NCI-H1694 (cell line): ENCODE measurements at regions not wholly inside any gene's neighbourhood (a gene's known extent, or its start where the extent isn't known, plus 50 kb on each side); places are given as distances from the start of the nearest gene placed in this dataset.

Experiments
- DNase-seq: peaks from one replicate; lab custom pipeline; 2025; lab: John Stamatoyannopoulos, UW

DNA sequence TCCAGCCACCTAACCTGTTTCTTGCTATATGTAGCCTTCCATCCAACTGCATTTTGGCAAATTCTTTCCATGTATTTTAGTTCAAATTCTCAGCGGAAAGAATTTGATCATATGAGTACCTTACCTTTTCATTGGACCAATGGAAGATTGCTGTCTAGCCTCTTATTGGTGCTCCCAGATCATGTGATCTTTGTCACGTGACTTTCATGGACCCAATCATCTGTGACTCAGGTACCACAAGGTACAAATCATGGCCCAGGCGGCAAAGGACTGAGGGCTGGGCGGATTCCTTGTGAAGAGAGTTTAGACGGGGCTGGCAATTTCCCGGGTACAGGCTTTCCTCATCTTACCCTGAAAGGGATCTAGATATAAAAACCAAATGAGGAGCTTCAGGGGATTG is 85.9 kb upstream of the TBX20 start:
- DNase-seq = no peak

DNA sequence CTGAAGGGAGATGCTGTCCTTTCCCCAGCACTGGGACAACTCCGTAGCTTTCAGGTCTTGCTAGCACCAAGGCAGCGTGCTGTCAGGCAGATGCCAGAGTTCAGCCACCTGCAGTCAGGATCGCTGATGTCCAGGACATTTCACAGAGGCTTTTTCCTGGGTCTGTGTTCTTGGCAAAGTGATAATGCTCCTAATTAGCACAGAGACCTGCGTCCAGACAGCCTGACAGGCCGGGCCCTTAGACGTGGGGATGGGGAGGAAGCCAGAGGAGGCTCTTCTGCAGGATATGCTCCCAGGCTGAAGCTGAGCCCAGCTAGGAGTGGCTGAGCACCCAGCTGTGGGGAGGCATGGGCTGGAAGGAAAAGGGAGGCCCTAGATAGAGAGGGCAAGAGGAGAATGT is 82.5 kb upstream of the TBX20 start:
- no peak for DNase-seq

DNA sequence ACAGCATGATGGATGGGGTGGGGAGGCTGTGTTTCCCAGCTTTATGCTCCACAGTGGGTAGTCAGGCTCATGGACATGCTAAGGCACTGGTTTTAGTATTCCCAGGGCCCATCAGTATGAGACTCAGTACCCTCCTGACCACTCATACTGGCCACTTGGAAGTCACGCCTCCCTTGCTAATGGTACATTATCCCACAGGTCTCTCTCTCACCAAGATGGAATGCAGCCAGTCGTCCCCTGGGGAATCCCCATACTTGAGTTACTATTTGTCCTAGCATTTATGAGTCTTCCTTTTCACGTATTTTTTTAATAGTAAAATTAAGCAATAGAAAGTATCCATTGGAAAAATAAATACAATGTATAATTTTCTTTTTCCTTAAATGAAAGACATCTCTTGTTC is 80.6 kb upstream of the TBX20 start:
- DNase-seq = no peak

DNA sequence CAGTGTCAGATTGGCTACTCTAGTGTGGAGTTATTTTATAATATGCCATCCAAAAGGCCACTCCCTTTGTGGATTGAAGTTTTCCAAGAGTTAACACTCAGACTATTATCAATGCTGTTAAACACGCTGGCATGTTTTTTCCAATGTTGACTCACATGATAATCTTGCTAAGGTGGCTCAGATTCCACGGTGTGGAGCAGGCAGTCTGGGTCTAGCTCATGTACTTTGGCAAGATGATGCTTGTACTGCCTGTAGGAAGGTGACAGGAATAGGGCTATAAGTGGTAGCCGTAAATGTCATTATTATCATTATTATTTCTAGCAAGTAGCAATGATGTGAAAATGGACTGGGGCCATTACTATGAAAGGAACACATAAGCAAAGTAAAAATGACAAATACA is 79.4 kb upstream of the TBX20 start:
- DNase-seq = no peak

DNA sequence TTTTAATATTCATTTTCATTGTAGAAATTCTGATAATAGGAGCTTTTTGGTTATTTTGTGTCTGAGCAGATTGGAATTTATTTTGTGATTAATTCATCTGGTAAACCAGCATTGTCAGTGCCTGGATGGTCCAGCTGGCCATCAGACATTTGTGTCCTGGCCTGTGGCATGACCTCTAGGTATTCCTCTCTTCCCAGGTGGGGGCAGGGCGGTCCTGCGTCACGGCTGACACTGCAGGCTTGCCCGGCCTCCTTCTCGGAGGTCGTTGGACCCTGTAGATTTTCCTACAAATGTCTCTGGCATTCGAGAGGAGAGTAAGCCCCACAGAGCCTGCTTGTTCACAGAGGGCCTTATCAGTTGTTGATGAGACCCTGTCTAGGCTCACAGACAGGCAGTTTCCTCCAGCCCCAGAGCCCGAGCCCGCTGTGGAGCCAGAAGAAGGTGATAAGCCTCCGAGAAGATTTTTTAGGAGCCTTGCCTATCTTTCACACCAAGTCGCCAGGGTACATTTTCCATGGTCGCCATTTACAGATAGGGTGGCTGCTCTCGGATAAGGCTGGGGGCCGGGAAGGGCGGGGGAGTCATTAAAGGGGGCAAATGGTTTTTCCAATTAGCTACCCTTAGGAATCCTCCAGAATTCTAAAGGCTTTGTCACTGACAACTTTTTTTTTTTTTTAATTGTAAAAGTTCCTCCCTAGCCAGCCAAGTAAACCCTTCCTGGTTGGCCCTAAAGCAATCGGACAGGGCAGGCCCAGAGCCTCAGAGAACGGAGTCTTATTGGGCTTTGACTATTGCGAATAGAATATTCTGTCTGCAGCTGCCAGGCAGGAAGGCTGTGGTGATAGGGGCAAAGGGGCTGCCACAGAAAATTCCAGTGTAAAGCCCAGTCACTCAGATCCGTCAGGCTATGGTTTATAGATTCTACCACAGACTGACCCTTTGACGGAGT is 78.1 kb upstream of the TBX20 start:
- DNase-seq = no peak

DNA sequence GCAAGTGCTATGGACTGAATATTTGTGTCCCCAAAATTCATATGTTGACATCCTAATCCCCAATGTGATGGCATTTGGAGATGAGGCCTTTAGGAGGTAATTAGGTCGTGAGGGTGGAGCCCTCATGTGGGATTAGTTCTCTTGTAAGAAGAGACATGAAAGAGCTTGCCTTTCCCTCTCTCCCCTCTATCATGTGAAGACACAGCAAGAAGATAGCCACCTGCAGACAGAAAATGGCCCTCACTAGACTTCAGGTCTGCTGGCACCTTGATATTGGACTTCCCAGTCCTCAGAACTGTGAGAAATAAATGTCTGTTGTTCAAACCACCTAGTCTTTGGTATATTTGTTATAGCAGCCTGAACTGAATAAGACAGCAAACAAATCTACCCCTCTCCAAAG is 75.1 kb upstream of the TBX20 start:
- no peak for DNase-seq

DNA sequence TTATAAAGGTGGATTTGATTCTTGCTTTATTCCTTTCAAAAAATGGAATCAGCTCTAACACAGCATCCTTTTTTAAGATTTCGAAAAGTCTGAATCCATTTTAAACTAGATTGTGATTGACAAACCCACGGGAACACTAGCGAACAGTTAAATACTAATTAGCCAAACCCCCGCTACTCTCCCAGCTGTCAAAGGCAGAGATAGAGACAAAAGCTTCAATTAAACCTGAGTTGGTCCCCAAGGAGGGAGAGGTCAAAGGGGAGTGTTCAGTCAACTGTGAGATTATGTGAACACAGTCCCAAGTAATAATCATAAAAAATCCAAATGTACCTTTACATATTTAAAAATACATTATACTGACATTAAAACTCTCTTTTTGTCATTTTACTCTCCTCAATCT is 65.7 kb upstream of the TBX20 start:
- no peak for DNase-seq

DNA sequence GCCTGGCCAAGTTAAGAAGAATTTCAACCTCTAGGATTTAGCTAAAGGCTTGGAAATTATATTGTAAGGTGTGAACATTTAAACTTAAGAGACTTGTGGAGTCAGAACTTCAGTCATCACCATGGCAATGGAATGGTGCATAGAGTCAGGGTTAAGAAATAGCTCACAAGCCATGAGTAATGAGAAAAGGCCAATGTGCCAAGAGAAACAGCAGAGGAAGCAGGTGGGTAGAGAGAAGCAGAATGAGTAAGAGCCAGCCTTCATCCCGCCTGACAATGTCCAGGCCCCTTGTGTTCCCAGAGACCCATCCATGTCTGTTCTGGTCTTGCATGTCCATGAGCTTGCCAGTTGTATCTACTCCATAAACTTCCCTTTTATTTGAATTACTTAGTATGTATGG is 62.6 kb upstream of the TBX20 start:
- no peak for DNase-seq

DNA sequence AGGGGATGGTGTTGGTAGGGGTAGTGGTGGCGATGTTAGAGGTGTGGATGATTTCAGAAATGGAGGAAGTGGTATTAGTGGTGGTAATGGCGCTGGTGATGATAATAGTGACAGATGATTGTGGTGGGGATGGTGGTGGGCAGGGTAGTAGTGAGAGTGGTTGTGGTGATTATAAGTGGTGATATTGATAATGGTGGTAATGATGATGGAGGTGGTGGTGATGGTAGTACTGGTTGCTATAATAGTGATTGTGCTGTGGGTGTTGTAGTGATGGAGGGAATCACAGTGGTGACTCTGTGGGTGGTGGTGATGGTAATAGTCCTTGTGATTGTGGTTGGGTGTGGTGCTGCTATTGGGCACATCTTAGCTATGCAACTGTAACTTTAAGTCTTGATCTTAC is 61.6 kb upstream of the TBX20 start:
- no peak for DNase-seq

DNA sequence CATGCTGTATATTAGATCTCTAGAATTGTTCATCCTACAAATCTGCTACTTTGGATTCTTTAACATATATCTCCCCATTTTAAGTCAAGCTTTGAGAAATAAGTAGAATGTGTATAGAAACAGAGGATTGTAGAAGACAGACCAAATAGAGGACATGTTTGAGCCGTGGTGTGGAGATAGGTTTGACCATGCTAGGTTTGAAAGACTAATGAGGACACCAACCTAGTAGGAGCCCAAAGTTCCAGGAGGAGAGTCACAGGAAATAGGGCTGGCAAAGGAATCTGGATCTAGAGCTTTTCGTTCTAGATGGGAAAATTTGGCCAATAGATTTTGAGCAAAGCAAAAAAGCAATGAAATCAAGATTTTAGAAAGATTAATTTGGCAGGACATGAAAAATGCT is 60.5 kb upstream of the TBX20 start:
- DNase-seq = no peak

DNA sequence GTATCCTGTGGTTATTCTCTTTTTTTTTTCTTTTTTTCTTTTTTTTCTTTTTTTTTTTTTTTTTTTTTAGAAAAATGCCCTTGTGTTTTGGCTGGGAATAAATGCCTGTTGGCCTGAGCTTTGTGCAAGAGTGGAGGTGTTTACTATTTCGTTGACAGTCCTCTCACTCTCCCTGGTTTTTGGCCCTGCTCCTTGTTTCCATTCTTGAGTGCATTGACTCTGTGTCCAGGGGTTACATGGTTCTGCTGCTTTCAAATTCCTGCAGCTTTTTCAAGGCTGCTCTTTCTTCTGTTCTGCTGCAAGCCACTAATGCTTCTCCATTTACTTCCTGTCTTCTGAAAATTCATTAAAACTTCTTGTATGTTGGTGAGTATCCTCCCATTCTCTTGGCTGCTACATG is 59.7 kb upstream of the TBX20 start:
- DNase-seq = no peak
